ENCODE measurements at regions not wholly inside any gene's neighbourhood (a gene's known extent, or its start where the extent isn't known, plus 50 kb on each side); places are given as distances from the start of the nearest gene placed in this dataset.

DNA sequence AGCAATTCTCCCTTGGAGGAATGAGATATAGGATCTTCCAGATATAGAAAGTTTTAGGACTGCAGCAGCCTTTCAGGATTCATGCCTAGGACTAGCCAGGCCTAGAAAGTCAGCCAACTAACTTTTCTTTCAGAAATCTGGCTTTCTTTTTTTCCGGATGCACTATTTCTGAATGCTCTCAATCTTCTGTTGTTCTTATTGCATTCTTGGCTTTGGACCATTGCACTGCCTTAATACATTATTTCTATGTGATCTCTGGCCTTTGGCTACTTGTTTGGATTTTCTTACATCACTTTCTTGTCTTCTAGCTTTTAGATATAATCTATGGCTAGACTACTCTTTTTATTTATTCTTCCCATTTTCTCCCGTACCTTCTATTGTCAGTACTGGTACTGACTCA, 813.1 kb upstream of the HTR2C start:
- TF ChIP-seq, protein P1, sequence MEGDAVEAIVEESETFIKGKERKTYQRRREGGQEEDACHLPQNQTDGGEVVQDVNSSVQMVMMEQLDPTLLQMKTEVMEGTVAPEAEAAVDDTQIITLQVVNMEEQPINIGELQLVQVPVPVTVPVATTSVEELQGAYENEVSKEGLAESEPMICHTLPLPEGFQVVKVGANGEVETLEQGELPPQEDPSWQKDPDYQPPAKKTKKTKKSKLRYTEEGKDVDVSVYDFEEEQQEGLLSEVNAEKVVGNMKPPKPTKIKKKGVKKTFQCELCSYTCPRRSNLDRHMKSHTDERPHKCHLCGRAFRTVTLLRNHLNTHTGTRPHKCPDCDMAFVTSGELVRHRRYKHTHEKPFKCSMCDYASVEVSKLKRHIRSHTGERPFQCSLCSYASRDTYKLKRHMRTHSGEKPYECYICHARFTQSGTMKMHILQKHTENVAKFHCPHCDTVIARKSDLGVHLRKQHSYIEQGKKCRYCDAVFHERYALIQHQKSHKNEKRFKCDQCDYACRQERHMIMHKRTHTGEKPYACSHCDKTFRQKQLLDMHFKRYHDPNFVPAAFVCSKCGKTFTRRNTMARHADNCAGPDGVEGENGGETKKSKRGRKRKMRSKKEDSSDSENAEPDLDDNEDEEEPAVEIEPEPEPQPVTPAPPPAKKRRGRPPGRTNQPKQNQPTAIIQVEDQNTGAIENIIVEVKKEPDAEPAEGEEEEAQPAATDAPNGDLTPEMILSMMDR (IDR thresholded peaks at IDR 0.05; ENCODE audit: borderline replicate concordance, extremely low read depth, low read length, poor library complexity, severe bottlenecking): no peak
- TF ChIP-seq EZH2 (IDR thresholded peaks at IDR 0.05; ENCODE audit: borderline replicate concordance, low read depth, low read length, severe bottlenecking): no peak

Data from DND-41 (cell line).